Embryonic facial prominence (tissue), 1 donor: ENCODE measurements at regions not wholly inside any gene's neighbourhood (a gene's known extent, or its start where the extent isn't known, plus 50 kb on each side); places are given as distances from the start of the nearest gene placed in this dataset.
"Not testable (repeated sequence)": the region's sequence is repeated elsewhere in the genome, so short reads cannot be mapped to it uniquely, and the experiment has no call there.

Experiments used
- DNase-seq: peaks from one replicate; pipeline ENCODE4 v3.0.0-alpha.2; 2016; ENCODE audit errors: extremely low spot score

GRCh38 chr7:91355695-91356435 is 91.6 kb downstream of the FZD1 start:
- no peak for DNase-seq

DNA sequence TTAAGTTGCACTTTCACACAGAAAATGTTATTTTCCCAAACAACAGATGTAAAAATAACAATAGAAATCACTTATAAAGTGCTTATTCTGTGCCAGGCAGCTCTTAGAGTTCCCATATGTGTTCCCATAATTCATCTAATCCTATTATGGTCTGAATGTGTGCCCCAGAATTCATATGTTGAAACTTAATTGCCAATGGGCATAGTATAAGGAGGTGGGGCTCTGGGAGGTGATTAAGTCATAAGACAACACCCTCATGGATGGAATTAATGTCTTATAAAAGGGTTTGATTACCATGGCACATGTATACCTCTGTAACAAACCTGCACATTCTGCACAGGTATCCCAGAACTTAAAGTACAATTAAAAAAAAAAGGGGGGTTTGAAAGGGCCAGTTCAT is 92.7 kb downstream of the FZD1 start:
- no peak for DNase-seq

- no peak for DNase-seq
These were observed 93.1 kb downstream of the FZD1 start for GRCh38 chr7:91357379-91357778.

DNA sequence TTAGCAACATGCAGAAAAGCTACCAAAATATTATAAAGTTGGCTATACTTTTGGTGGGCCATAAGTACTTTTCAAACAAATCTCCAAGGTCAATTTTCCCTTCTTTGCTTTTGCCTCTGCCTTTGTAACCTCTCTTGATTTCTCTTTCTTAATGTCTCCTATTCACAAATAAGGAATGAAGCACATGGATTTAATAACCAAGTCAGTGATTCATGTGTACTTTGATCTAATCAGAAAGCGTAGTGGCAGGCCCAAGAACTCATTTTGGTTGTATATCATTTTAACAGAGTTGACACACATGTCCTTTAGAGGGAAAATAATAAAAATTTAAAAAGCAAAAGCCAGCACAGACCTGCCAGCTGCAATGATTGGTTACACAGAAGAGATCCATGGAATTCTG is 93.7 kb downstream of the FZD1 start:
- no peak for DNase-seq

DNA sequence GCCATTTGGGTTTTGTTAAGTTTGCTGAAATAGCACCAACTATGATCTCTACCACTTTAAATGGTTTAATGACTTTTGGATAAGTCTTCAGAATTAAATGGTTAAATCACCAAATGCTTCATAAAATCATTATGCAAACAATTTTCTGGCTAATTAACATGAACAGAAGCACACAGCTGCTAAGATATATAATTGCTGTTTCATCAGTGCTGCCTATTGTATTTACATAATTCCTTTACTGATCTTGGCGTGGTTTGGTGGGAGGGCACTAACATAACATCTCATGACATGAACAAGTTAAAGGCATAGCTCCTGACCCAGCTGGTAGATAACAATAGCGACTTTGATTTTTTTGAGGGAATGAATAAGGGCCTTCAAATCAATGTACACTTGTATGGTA is 94.1 kb downstream of the FZD1 start:
- no peak for DNase-seq

DNA sequence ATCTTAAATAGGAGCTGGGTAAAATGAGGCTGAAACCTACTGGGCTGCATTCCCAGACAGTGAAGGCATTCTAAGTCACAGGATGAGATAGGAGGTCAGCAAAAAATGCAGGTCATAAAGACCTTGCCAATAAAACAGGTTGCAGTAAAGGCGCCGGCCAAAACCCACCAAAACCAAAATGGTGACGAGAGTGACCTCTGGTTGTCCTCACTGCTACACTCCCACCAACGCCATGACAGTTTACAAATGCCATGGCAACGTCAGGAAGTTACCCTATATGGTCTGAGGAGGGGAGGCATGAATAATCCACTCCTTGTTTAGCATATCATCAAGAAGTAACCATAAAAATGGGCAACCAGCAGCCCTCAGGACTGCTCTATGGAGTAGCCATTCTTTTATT is 100.9 kb downstream of the FZD1 start:
- not testable (repeated sequence) for DNase-seq

DNA sequence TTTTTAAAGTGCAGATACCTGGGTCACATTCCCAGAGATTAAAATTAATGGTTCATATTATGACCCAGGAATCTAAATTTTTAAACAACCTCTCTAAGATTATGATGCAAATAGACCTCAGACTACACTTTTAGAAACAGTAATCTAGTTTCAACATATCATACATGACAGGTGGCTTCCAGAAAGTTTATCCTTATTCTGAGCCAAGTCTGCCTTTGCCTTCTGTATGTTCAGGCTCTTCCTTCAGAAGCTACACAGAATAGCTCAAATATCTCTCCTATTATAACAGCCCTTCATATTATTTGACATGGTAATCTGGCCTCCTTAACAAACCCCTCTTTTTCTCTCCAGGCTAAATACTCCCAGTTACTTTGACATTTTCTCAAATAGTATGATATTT is 101.9 kb downstream of the FZD1 start:
- no peak for DNase-seq

DNA sequence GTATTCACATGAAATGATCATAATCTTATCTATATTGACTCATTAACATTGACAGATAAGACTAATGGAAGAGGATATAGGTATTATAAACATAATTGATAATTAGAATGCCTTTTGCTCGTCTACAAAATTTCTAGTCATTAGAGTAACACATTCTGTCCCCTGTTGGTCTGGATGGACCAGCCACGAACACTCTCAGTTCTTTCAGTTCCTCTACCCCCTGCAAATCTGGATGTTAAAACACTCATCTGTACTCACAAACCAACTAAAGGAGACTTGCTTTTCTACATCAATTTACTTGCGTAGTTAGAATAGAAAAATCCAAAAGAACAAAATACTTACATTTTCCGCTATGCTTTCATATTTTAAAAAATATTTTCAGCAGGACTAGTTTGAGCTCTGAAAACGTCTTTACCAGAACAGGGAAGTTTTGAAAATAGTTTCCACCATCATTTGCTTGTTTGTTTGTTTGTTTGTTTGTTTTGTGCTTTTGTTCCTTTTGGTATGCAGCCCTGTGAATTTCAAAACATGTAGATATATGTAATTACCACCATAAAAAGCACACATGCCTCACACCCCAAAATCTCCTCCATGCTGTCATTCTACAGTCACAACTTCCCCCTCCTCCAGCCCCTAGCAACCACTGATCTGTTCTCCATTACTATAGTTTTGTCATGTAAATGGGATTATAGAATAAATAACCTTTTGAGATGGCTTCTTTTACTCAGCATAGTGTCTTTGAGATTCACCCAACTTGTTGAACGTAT is 103.8 kb downstream of the FZD1 start:
- DNase-seq, result no peak

GRCh38 chr7:91372323-91372722 is 108.1 kb downstream of the FZD1 start:
- DNase-seq, result no peak

- DNase-seq, result no peak
These were observed 109.0 kb downstream of the FZD1 start for GRCh38 chr7:91373111-91373800.

DNA sequence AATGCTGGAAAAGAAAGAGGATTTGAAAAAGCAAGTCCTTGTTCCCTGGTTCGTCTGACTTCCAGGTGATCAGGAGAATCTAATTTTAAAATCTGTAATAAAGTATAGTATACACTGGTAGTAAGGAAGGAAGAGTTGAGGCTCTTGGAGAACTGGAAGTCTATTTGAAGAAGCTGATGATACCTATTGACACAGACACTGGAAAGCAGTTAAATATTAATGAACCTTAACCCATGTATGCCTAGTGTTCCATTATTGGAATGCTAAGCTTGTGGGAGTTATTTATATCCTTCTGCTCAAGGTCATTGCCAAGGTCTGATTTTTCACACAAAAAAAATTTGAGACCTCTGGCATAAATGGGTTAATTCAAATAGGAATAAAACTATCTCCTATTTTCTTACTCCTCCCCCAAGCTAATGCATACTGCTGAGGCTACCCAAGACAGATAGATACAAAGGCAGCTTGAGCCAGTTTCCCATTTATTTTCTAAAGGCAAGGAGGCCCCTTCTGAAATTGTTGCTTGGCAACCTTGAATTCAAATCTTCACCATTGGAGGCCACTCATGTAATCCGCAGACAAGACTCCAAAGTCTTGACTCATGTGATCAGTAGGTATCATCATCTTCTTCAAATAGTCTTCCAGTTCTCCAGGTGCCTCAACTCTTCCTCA is 110.2 kb downstream of the FZD1 start:
- no peak for DNase-seq

DNA sequence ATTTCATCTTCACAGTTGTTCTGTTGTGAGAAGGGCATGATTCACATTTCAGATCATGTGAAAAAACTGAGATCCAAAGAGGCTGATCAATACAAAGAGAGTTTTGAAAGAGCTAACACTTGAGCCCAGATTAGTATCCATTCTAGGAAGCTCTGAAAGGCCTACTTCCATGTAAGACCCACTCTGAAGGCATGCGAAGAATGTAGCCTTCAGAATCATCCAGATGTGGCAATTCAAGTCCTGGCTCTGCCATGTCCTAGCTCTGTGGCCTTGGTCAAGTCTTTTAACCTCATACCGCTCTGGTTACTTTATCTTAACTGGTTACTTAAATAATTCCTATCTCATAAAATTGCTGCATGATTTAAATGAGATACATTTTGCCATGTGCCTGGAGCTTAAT is 111.1 kb downstream of the FZD1 start:
- no peak for DNase-seq

GRCh38 chr7:91378131-91378530 is 113.9 kb downstream of the FZD1 start:
- DNase-seq, result no peak

DNA sequence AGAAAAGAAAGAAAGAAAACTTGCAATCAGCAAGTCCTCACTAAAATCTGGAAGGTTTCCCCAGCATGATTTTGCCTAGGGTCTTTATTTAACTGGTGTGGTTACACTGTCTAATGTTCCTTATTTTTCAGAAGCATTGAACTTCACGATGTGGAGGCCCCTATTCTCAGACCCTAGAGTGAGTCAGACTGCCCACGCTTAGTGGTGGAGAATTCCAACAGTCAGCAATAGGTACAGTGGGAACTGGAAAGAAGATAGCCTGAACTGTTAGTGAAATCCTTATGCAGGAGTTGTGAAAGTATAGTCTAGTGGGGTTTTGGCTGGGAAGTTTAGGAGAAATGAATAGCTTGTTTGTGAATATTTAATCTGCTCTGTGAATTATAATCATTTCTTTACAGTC is 115.0 kb downstream of the FZD1 start:
- no peak for DNase-seq

GRCh38 chr7:91379991-91380390 is 115.8 kb downstream of the FZD1 start:
- no peak for DNase-seq

DNA sequence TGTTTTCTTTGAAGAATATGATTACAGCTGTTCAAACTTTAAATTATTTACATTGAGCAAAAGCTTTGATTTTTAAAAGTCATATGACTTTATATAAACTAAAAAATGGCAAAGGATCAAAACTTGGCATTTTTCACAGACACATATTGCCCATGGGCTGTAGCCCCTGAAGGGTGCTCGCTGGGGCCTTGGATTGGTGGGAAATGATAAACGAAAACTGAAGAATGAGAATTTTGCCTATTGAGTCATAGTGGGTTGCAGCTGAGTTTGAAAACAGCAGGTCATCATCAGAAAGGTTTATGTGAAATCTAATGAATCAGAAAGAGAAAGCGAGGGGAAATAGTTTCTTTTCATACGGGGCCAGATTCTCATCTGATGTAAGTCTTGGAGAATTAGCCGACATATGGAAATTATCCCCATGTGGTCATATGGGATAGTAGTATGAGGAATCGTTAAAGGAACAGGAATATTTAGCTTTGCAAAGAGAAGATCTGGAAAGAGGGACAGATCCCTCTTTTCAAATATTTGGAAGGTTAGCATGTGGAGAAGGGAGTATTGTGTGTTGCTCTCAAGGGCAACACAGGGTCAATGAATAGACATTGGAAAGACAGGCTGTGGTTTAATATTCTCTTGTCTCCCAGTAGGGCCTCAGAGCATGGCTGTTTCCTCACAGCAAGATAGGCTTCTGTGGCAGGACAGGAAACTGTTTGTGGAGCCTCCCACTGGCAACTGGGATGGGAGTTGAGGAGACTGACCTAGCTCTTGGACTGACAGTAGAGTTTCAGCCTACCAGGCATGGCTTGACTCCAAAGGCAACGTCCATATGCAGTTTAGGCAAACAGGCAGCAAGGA is 119.0 kb downstream of the FZD1 start:
- DNase-seq, result no peak

DNA sequence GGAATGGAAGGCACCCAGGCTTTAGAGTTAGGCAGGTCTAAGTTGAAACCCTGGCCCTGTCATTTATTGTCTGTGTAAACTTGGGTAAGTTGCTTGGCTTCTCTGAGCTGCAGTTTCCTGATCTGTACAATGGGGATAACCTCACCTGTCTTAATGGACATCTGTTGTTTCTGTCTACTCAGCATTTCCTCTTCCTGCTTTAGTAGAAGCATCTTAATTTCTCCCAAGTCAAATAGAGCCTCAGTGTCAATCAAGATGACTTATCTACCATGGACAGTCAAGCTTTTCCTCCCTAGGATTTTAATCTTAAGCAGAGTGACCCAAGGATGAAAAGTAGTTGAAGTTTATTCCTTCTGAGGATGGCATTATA is 119.7 kb downstream of the FZD1 start:
- DNase-seq, result no peak

GRCh38 chr7:91394757-91395156 is 130.5 kb downstream of the FZD1 start:
- DNase-seq, result not testable (repeated sequence)

DNA sequence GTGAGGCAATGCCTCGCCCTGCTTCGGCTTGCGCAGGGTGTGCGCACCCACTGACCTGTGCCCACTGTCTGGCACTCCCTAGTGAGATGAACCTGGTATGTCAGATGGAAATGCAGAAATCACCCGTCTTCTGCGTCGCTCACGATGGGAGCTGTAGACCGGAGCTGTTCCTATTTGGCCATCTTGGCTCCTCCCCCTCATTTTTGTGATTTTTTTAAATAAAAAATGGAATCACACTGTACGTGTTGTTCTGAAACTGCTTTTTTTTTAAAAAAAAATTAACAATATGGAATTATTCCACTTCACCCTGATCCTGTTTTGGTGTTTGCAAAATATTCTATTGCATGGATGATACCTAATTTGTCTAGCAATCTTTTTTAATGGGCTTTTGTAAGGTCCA is 131.1 kb downstream of the FZD1 start:
- not testable (repeated sequence) for DNase-seq

GRCh38 chr7:91397096-91397495 is 132.9 kb downstream of the FZD1 start:
- no peak for DNase-seq

DNA sequence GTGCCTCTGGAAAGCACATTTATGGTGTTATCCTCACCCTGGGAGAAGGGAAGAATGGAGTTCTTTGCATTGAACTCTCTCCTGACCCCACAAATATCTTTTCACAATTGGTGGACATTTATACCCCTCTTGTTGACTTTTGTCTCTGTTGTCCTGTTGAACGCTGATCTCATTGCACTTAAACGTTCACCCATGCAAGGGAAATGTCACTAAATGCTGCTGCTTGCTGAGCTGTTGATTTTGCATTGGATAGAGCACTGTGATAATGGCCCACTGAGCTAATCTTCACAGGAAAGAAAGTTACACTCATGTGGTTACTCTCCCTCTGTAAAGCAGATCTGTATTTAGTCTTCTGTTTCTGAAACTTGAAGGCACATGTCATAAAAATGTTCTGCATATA is 133.4 kb downstream of the FZD1 start:
- no peak for DNase-seq
